ENCODE measurements at regions not wholly inside any gene's neighbourhood (a gene's known extent, or its start where the extent isn't known, plus 50 kb on each side); places are given as distances from the start of the nearest gene placed in this dataset.

- TF ChIP-seq, protein P1, sequence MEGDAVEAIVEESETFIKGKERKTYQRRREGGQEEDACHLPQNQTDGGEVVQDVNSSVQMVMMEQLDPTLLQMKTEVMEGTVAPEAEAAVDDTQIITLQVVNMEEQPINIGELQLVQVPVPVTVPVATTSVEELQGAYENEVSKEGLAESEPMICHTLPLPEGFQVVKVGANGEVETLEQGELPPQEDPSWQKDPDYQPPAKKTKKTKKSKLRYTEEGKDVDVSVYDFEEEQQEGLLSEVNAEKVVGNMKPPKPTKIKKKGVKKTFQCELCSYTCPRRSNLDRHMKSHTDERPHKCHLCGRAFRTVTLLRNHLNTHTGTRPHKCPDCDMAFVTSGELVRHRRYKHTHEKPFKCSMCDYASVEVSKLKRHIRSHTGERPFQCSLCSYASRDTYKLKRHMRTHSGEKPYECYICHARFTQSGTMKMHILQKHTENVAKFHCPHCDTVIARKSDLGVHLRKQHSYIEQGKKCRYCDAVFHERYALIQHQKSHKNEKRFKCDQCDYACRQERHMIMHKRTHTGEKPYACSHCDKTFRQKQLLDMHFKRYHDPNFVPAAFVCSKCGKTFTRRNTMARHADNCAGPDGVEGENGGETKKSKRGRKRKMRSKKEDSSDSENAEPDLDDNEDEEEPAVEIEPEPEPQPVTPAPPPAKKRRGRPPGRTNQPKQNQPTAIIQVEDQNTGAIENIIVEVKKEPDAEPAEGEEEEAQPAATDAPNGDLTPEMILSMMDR (IDR thresholded peaks at IDR 0.05; ENCODE audit: poor library complexity, severe bottlenecking): no peak
- TF ChIP-seq, protein P2, sequence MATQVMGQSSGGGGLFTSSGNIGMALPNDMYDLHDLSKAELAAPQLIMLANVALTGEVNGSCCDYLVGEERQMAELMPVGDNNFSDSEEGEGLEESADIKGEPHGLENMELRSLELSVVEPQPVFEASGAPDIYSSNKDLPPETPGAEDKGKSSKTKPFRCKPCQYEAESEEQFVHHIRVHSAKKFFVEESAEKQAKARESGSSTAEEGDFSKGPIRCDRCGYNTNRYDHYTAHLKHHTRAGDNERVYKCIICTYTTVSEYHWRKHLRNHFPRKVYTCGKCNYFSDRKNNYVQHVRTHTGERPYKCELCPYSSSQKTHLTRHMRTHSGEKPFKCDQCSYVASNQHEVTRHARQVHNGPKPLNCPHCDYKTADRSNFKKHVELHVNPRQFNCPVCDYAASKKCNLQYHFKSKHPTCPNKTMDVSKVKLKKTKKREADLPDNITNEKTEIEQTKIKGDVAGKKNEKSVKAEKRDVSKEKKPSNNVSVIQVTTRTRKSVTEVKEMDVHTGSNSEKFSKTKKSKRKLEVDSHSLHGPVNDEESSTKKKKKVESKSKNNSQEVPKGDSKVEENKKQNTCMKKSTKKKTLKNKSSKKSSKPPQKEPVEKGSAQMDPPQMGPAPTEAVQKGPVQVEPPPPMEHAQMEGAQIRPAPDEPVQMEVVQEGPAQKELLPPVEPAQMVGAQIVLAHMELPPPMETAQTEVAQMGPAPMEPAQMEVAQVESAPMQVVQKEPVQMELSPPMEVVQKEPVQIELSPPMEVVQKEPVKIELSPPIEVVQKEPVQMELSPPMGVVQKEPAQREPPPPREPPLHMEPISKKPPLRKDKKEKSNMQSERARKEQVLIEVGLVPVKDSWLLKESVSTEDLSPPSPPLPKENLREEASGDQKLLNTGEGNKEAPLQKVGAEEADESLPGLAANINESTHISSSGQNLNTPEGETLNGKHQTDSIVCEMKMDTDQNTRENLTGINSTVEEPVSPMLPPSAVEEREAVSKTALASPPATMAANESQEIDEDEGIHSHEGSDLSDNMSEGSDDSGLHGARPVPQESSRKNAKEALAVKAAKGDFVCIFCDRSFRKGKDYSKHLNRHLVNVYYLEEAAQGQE (IDR thresholded peaks at IDR 0.05; ENCODE audit: borderline replicate concordance): no peak
- TF ChIP-seq EZH2 (IDR thresholded peaks at IDR 0.05; ENCODE audit: borderline replicate concordance, insufficient read depth, low read length, poor library complexity, severe bottlenecking): no peak
- no peak for TF ChIP-seq SMC3 (conservative IDR thresholded peaks at IDR 0.05; ENCODE audit: poor library complexity)
- no peak for TF ChIP-seq EP300 (conservative IDR thresholded peaks at IDR 0.05; ENCODE audit: poor library complexity, severe bottlenecking)
- no peak for TF ChIP-seq TAF1 (IDR thresholded peaks at IDR 0.05; ENCODE audit: low read depth)
Observed at GRCh38 chr4:185869427-185869826, 57.4 kb upstream of the SORBS2 start.
